Neutrophil (primary cell): ENCODE measurements at regions not wholly inside any gene's neighbourhood (a gene's known extent, or its start where the extent isn't known, plus 50 kb on each side); places are given as distances from the start of the nearest gene placed in this dataset.
A peak's percentile ranks its signal among the peaks of the same experiment; 100 is the strongest.

Source experiments
- H3K27ac ChIP-seq: fragments of 200-600 bp; sonication (generic); 2 replicates; pipeline ENCODE4 v1.5.1; 2016; ENCODE audit warnings: mild to moderate bottlenecking, moderate library complexity
- H3K27me3 ChIP-seq: fragments of 200-600 bp; sonication (generic); 2 replicates; pipeline ENCODE4 v1.6.0; 2016; ENCODE audit warnings: mild to moderate bottlenecking
- H3K36me3 ChIP-seq: fragments of 200-600 bp; sonication (generic); 2 replicates; pipeline ENCODE4 v1.5.1; 2017
- H3K4me1 ChIP-seq, 2 experiments: fragments of 200-600 bp in 1 of 2; sonication (generic) in 1 of 2; 1 replicate in 1 of 2; 2 replicates in 1 of 2; pipeline versions ENCODE4 v1.5.1 to v1.6.1; 2013 to 2016; ENCODE audit warnings: low read depth in 1 of 2, low read length in 1 of 2, mild to moderate bottlenecking in 1 of 2, moderate library complexity in 1 of 2; ENCODE audit not compliant: control insufficient read depth in 1 of 2, insufficient read depth in 1 of 2
- H3K4me3 ChIP-seq, 2 experiments: fragments of 200-600 bp in 1 of 2; sonication (generic) in 1 of 2; 1 replicate in 1 of 2; 2 replicates in 1 of 2; pipeline ENCODE4 v1.5.1; 2013 to 2016; ENCODE audit warnings: low read depth in 1 of 2, low read length in 1 of 2, mild to moderate bottlenecking in 1 of 2, moderate library complexity in 1 of 2
- H3K9me3 ChIP-seq: fragments of 200-600 bp; sonication (generic); 2 replicates; pipeline ENCODE4 v1.5.1; 2016
- CTCF ChIP-seq: fragments of 200-600 bp; sonication (generic); IDR thresholded peaks from 2 replicates; pipeline ENCODE4 v1.5.1; 2016; ENCODE audit warnings: antibody characterized with exemption

DNA sequence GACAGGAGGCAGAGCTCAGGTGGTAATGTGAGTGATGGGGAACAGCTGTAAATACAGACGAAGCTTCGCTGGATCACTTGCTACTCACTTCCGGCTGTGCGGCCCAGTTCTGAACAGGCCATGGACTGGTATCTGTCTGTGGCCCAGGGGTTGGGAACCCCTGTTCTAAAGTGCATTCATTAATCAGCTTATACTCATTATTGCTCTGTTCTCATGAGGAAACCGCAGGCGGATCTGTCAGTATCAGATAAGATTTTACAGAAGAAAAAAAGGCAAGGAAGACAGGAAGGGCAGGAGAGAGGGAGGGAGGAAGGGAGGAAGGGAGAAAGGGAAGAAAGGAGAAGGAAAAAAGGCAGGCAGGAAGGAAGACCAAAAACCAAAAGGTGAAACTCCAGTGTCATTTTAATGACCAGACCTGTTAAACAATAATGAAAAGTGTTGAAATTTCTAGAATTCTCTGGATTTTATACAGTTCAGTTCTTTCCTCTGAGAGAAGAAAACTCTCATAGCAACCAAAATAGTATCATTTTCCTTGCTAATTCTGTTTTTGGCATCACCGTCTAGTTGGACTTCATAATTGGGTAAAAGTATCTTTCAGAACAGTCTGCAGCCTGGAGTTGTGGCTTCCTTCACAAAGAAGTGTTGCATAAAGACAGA lies 128.0 kb upstream of the PROK2 start:
- peaks cover 6% of the 10 kb centered on the region for H3K27me3 ChIP-seq
- TF ChIP-seq CTCF, result no peak
- H3K9me3 ChIP-seq, result no peaks in the 10 kb centered on the region

GRCh38 chr3:71910108-71910507 lies 125.2 kb upstream of the PROK2 start:
- H3K4me1 ChIP-seq, result peaks cover 27 to 54% of the 10 kb centered on the region in 2 experiments
- no peak overlapping the region for H3K4me3 ChIP-seq
- no peaks in the 10 kb centered on the region for H3K9me3 ChIP-seq
- no peak overlapping the region for H3K27ac ChIP-seq
- peaks cover 6% of the 10 kb centered on the region for H3K27me3 ChIP-seq
- no peak for TF ChIP-seq CTCF
- no peaks in the 10 kb centered on the region for H3K36me3 ChIP-seq

More for the DNA sequence above, 128.0 kb upstream of the PROK2 start:
- peaks cover 0 to 26% of the 10 kb centered on the region in 2 experiments for H3K4me1 ChIP-seq
- H3K36me3 ChIP-seq, result no peaks in the 10 kb centered on the region
- no peak overlapping the region for H3K27ac ChIP-seq
- no peak overlapping the region for H3K4me3 ChIP-seq

DNA sequence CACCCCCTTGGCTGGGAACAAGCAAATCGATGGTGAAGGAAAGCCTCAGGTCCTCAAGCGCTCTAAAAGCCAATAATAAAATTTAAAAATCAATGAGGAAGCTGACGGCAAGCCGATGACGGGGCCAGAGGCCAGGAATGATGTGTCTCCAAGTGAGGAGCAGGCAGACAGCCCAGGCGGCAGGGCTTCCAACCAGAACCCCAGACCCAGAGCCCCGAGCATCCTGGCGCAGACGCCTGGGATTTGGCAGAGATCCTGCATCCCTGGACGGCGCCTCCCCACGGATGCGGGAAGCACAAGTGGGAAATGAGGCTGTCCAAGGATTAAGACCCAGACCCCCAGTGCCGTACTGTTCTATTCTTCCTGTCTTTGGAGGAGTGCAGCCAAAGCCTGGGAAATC lies 123.0 kb upstream of the PROK2 start:
- peaks cover 6% of the 10 kb centered on the region for H3K27me3 ChIP-seq
- no peak overlapping the region for H3K27ac ChIP-seq
- peaks cover 41 to 65% of the 10 kb centered on the region in 2 experiments for H3K4me1 ChIP-seq
- TF ChIP-seq CTCF, result no peak
- H3K4me3 ChIP-seq, result no peak overlapping the region
- H3K9me3 ChIP-seq, result no peaks in the 10 kb centered on the region
- no peaks in the 10 kb centered on the region for H3K36me3 ChIP-seq

DNA sequence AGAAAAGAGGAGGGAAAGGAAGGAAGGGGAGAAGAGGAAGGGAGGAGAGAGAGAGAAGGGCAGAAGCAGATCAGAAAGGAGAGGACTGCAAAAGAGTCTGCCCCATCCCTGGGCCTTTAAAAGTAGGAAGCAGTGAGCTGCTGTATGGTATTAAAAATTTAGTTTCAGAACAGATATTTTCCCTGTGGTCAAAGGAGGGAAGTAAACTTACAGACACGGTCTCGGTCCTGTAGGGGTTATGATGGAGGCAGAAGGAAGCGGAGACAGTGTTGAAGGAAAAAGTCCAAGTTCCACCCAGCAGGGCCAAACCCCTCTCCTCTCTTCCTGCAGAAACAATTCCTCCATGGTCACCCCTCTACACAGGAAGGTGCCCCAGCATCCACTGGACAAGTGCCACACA lies 122.0 kb upstream of the PROK2 start:
- H3K27me3 ChIP-seq, result peaks cover 6% of the 10 kb centered on the region

GRCh38 chr3:71905426-71905825 lies 120.5 kb upstream of the PROK2 start:
- TF ChIP-seq CTCF, result no peak
- H3K9me3 ChIP-seq, result no peaks in the 10 kb centered on the region
- peak overlapping the region; percentile 6 to 52 for H3K4me3 ChIP-seq
- peaks cover 41 to 57% of the 10 kb centered on the region in 2 experiments for H3K4me1 ChIP-seq
- no peaks in the 10 kb centered on the region for H3K36me3 ChIP-seq
- peak overlapping the region; percentile 54 for H3K27ac ChIP-seq
- peaks cover 6% of the 10 kb centered on the region for H3K27me3 ChIP-seq

More for the DNA sequence above, 122.0 kb upstream of the PROK2 start:
- TF ChIP-seq CTCF, result no peak
- Histone ChIP-seq H3K36me3 (no peaks in the 10 kb centered on the region), H3K4me1 (peaks cover 41 to 66% of the 10 kb centered on the region in 2 experiments), H3K4me3 (no peak overlapping the region), H3K9me3 (no peaks in the 10 kb centered on the region), H3K27ac (peak overlapping the region; percentile 54)
